ENCODE measurements at regions not wholly inside any gene's neighbourhood (a gene's known extent, or its start where the extent isn't known, plus 50 kb on each side); places are given as distances from the start of the nearest gene placed in this dataset.
"Not testable (repeated sequence)": the region's sequence is repeated elsewhere in the genome, so short reads cannot be mapped to it uniquely, and the experiment has no call there.

DNA sequence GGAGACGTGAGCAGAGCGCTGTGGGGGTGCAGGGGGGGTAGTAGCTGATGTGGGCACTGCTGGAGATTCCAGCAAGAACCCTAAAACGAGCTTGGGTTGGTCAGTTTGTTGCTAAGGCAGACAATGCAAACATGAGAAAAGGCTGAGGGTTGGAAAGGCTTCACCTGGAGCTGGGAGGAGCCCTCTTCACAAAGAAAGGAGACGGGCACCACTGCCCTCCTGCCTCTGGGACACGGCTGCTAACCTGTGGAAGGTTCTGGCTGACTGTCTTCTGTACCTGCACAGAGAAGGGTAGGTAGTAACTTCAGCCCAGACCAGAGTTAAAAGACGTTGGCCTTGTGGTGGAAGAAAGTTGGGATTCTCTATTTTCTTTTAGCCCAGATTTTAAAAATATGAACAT lies 108.7 kb downstream of the SUCLA2 start:
- DNase-seq = no peak

DNA sequence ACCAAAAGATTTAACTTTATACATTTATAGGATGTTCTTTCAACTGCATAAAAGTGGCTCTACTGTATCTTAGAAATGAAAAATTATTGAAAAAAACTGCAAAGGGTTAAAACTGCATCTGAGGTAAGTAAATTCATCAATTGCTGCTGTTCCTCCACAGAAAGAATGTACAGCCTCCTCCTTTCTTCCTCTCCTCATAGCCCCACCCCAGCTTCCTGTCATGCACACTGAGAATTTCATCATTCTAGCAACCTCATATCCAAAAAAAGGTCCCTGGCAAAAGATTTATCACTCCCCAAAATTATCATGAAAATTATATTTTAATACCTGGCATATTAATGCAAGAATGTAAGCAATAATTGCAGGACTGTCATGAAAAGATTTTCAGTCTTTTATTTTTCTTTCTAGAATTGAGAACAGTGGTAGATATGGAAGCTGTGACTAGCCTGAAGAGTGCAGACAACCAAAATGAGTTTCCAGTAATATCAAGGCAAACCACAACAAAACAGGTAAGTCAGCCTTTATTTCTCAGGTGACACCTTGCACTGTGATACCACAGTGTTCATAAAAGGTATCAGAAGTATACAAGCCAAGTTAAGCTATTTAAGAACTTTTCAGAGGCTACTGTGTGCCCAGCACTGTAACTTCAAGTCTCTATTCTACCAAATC lies 110.8 kb downstream of the SUCLA2 start:
- no peak for DNase-seq

DNA sequence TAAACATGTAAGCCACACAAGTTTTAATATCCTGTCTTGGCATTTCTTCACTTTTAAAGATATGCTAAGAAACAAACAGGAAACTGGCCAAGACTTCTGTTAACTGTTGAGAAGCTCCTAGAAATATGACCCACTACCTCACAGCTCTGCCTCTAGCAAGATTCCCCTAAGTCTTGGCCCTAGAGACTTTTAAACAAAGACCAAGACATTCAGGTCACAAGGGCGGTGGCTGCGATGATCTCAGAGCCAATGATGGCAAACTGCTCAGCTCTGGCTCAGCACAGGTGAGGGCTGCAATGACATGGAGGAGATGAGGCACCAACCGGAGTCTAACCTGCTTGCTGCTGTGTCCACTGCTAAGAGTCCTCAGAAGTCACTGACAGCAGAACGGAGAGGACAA lies 114.8 kb downstream of the SUCLA2 start:
- no peak for DNase-seq

DNA sequence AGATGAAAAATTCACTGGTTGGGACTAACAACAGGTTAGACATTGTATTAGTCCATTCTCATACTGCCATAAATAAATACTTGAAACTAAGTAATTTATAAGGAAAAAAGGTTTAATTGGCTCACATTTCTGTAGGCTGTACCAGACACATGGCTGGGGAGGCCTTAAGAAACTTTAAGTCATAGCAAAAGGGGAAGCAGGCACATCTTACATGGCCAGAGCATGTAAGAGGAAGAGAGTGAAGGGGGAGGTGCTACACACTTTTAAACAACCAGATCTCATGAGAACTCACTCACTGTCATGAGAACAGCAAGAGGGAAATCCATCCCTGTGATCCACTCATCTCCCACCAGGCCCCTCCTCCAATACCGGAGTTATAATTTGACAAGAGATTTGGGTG lies 125.9 kb downstream of the SUCLA2 start:
- DNase-seq = no peak

DNA sequence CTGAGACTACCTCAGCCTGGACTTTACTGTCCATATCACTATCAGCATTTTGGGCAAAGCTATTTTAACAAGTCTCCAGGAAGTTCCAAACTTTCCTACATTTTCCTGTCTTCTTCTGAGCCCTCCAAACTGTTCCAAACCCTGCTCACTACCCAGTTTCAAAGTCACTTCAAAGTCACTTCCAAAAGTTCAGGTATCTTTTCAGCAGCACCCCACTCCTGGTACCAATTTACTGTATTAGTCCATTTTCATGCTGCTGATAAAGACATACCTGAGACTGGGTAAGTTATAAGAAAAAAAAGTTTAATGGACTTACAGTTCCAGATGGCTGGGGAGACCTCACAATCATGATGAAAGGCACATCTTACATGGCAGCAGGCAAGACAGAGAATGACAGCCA lies 127.1 kb downstream of the SUCLA2 start:
- DNase-seq = not testable (repeated sequence)

DNA sequence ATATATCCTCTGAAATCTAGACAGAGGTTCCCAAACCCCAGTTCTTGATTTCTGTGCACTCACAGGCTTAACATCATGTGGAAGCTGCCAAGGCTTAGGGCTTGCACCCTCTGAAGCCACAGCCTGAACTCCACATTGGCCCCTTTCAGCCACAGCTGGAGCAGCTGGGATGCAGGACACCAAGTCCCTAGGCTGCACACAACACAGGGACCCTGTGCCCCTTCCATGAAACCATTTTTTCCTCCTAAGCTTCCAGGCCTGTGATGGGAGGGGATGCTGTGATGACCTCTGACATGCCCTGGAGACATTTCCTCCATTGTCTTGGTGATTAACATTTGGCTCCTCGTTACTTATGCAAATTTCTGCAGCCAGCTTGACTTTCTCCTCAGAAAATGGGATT lies 127.8 kb downstream of the SUCLA2 start:
- DNase-seq = not testable (repeated sequence)

DNA sequence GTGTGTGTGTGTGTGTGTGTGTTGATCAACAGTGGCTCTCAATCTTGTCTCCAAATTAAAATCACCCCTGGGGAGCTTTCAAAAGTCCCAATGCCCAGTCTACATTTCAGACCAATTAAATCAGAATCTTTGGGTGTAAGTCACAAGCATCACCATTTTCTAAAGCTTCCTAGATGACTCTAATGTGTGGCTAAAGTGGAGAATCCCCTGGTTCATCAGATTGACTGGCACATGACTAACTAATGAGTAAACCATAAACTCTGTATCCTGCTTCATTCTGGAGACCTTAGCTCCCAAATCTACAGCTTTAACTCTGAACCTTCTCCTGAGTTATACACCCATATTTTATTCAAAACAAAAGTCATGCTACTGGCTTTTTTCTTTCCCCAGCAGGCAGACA lies 131.3 kb downstream of the SUCLA2 start:
- DNase-seq = no peak

DNA sequence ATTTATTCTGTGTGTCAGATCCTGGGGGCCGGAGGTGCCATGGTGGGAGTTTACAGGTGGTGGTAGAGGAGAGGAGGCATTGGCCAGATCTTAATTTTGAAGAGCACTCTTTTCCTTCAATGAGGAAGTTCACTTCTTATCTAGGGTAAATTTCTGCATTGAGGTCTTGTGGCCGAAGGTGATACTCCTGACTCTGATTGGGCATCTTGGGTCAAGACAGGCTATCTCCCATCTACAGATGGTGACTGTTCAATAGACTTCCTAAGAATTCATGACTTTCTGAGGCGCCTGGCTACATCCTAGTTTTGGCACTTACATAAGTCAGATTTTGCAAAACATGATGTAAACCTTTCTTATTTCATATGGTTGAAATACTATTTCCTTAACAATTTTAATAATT lies 135.2 kb downstream of the SUCLA2 start:
- no peak for DNase-seq

DNA sequence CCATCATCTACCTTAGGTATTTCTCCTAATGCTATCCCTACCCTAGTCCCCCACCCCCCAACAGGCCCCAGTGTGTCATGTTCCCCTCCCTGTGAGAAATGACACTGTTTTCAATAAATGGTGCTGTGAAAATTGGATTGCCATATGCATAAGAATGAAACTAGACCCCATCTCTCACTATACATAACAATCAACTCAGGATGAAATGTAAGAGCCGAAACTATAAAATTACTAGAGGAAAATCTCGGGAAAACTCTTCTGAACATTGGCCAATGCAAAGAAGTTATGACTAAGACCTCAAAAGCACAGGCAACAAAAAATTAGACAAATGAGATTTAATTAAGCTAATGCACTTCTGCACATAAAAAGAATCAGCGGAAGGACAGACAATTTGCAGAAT lies 138.2 kb downstream of the SUCLA2 start:
- DNase-seq = no peak

DNA sequence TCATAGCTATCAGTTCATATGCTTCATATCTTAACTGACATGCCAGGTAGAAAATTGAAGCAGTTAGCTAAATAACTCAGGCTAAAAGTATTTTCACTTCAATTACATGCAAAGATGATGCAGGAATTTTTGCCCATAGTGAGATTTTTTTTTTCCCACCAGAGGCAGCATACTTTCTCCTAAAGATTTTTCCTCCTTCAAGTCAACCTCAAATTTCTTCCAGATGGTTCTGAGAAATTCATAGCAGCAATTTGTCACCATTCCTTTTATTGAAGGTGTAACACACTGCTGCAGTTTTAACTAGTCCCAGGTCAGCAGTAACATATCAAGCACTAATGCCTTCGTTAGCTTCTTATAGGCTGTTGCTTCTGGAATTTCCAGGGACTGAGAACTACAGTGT lies 141.9 kb downstream of the SUCLA2 start:
- no peak for DNase-seq

DNA sequence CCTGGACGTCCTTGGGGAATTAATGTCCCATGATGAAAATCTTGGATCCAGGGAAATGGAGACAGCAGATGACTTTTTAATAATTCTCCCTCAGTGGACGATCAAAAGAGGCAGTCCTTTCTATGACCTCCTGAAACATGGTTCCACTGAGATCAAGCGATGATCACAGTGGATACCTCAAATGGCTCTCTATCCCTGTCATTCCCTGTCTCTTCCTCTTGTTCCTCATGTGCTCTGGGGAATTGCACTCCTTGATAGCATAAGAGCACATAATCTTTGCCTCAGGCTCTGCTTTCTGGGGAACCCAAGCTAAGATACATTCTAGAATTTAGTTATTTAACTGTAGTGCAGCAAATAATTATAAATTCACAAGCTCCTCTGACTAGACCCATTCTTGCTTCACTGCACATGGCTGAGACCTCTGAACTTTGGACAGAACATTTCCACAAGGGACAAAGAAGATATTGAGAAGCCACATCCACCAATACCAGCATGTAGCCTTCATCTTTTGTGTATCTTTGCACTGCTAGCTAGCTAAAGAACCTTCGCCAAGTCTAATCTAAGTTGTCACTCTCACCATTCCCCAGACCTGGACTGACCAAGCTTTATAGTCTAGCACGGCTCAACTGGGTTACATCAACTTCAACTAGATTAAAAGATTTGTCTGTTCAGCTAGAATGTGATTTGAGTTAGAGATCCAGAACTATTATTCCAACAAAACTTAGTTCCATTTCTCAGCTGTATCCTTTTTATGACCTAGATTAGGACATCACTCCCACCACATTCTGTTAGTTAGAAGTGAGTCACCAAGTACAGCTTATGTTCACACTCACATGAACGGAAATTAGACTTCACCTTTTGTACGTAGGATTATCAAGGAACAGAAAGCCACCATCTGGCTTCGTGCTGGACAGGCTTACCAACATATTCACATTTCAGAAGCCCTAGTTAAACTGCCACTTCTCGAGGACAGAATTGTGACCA lies 142.7 kb downstream of the SUCLA2 start:
- no peak for DNase-seq

DNA sequence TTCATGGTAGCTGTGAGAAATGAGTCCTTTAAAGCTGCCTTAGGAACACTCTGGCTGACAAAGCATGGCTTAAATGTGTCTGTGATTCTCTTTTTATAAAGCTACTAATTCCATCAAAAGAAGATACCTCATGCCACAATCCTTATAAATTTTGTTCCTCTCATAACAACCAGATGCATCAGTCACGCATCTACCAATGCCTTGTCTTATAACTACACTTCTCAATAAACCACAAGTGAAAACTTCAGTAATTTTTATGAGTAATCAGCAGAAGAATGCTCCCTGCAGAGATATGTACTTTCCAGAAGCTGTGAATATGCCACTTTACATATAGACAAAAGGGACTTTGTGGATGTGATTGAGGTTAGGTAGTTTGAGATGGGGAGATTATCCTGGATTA lies 147.8 kb downstream of the SUCLA2 start:
- no peak for DNase-seq

DNA sequence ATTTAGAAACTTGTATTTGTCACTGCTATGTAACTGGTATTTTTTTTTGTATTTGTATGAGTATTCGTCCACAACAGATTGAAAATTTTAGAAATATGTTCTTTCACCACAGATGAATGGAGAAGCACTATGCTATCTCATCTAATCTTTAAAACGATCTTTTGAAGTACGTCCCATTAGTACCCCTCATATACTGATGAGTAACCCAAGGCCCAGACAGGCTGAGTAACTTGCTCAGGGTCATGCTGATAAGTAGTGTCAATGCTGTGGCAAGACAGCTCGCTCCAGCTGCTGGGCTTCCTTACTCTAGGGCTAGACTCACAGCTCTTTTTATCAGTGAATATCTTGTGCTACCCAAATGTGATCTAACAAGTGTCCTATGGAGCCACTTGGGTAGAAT lies 154.2 kb downstream of the SUCLA2 start:
- DNase-seq = no peak

DNA sequence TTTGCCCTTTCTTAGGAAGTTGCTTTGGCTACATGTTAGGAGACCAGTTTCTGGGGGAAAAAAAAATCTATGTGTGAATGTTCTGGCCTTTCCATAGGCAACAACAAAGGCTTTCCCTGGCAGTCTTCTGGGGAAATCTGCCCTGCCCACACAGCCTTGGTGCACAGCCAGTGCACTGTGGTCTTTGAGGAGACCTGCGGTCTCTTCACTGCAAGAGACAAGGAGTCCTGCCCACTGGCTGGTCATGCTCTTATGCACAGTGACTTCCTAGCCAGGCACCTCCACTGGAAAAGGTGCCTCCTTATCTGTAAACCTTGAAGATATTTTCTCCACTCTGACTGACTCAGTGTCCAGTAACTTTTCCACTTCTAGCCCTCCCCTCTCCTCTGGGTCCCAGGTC lies 155.1 kb downstream of the SUCLA2 start:
- no peak for DNase-seq

DNA sequence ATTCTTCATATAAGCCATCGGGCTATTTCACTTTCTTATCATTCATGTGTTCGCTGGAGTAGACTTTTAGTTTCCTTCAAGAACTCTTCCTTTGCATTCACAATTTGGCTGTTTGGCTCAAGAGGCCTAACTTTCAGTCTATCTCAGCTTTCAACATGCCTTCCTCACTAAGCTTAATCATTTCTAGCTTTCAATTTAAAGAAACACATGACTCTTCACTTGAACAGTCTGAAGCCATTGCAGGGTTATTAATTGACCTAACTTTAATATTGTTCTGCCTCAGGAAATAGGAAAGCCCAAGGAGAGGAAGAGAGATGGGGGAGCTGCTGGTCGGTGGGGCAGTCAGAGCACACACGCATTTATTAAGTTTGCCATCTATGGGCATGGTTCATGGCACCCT lies 158.1 kb downstream of the SUCLA2 start:
- no peak for DNase-seq

DNA sequence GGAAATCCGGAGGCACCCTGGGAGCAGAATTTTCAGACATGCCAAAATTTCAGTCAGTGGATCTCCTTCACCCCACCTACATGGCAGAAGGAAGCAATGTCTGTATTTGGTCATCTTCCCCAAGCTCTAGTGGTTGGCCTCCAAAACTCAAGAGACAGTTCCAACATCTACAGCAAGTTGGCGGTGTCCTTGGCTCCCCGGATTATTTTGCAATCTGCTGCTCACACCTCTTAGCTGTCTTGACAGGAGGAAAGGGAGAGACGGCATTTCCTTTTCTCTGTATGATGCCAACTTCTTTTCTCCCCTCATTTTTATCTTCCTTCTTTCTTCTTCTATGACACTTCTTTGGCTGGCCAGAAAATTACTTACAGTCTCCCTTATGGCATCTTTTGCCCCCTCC lies 159.9 kb downstream of the SUCLA2 start:
- no peak for DNase-seq

DNA sequence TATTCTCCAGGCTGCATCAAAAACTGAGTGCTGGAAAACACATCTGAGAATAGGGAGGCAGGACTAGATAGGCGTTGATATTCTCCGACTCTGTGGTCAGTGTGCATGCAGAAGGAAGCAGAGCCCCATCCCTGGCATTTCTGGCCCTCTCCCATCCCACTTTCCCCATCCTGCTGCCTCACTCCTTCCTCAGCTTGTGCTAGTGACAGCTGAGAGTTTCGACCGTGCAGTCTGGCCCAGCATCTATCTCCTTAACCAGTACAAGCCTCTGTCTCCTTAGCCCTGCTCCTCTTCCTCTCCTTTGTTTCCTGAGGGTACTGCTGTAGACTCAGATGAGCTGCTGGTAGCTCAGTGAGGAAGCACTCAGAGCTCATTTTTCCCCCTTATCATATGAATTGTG lies 163.2 kb downstream of the SUCLA2 start:
- no peak for DNase-seq

DNA sequence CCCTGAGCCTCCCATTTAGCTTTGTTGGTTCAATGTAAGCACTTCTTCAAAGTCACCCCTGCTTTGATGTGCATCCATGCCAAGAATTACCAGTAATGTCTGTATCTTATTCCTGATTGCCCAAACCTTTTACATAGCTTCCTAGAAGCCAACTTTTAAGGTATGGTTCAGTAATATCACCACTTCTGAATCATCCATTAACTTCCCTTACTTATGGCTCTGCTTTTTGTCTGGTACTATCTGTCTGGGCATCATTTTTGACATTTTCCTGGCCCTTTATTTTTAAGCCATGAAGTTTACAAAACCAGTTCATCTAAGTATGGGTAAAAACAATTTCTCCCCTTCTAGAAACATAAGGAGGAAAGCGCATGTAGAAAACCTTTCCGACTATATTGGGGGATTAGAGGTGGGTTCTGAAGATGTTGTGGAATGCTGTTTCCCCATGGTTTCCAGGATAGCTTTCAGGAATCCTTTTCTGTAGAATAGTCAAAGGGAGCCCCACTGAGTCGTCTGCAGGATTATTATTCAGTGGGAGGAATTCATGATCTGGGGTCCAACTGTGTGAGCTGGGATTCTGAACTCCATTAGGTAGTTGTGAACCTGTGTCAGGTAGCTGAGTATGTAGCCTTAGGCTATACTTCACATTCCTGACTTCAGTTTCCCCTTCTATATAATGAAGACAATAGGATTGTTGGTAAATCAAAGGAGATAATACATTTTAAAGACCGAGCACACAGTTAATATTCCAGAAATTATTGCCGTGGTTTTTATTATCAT lies 163.8 kb downstream of the SUCLA2 start:
- DNase-seq = no peak

DNA sequence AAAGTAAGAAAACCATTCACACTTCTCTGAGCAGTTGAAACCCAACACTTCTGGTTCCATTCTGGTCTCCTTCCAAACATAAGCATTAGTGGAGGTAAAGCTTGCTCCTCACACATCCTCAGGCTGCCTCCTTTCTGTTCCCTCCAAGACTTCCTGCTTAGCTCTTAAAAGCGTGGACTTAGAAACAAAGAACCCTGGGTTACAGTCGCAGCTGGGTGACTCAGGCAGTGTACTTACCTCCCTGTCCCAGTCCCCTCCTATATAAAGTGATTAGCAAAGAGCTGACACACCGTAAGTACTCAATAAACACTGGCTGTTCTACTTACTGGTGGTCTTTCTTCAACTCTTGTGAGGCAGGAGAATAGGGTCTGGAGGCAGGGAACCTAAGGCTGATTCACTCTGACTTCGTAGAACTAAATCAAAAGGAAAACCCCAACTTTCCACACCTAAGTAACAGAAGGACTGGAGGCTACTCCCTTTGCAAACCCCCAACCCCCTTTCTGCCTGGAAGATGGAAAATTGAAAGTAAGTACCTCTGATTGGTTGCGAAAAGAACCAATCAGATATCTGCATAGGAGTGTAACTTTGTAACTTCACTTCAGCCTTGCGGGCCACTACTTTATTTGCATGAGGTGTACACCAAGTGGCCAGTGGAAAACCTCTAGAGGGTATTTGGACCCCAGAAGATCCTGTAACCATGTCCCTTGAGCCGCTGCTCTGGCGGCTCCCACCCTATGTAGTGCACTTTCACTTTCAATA lies 165.4 kb downstream of the SUCLA2 start:
- DNase-seq = no peak

DNA sequence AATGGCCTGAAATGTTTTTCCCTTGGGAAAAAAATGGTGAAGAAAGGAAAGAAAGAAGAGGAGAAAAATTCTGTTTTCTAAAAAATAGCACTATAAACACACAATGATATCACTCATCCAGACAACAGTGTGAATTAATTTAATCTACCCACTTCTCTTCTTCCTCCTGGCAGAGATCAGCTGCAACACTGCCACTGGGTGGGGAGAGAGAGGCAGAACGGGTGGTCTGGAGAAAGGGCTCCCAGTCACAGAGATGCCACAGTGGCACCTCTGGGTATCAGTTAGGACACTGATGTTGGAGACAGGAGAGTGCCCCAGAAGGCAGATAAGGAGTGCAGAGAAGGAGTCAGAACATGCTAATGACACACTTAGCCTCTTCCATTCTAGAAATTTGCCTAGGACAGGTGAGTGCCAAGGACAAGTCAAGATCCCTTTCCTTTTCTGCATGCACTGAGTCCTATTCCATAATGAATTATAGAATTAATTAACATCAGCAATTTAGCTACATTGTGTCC lies 168.6 kb downstream of the SUCLA2 start:
- DNase-seq = no peak

DNA sequence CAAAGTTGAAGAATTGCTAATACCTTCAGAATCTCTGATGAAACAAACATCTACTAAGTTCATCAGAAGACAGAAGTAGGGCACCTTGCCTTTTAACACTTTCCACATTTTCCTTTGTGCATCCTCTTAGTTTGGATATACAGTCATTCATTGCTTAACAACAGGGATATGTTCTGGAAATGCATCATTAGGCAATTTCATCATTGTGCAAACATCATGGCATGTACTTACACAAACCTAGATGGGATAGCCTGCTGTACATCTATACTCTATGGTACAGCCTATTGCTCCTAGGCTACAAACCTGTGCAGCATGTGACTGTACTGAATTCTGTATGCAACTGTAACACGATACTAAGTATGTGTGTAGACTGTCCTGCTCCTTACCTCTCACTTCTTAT lies 169.8 kb downstream of the SUCLA2 start:
- DNase-seq = no peak

DNA sequence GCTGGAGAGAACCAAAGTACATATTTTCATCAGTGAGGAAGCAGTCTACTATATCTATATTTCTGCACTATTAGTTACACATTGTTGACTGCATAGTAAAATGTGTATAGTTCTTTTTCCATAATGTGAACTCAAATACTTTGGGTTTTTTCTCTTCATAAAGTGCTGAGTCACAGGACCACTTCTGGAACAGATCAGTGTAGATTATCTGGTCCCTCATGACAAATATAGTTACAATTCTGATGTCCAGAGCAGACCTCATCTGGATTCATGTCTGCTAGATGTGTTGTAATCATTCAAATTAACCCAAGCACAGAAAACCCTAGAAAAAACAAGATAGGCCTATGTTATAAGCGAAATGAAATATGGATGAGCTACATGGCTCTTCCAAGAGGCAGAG lies 171.4 kb downstream of the SUCLA2 start:
- DNase-seq = no peak

DNA sequence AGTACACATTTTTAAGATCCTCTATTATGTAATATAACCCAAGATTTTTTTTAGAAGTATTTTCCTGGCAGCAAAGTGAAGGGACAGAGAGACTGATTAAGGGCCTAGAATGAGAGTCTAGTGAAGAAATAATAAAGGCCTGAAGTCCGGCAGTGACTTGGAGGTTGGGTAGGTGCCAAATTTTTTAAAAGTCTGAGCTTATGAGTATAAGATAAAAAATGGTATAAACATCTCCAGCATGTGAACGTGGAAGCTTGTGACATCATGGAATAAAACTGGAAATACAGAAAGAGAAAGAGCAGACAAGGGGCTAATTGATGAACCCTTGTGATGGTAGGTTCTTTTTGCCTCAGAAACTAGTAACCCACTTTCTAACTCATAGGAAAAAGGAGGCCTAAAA lies 174.6 kb downstream of the SUCLA2 start:
- DNase-seq = no peak

All from amniotic stem cell (primary cell).